Activated CD8-positive, alpha-beta memory T cell treated with anti-CD3 and anti-CD28 coated beads for 4 hours (primary cell): ENCODE measurements at regions not wholly inside any gene's neighbourhood (a gene's known extent, or its start where the extent isn't known, plus 50 kb on each side); places are given as distances from the start of the nearest gene placed in this dataset.

Source experiments
- DNase-seq, 2 donors: peaks; one replicate each; pipeline ENCODE4 v3.0.0-alpha.2; 2020; ENCODE audit warnings: low read depth in 2 of 2

- DNase-seq, result no peak
Measured at GRCh38 chr6:169852504-169853195, 101.2 kb downstream of the ERMARD start.

GRCh38 chr6:169851641-169852503 is 100.5 kb downstream of the ERMARD start:
- no peak for DNase-seq

- no peak for DNase-seq
Measured at GRCh38 chr6:169850746-169851145, 99.3 kb downstream of the ERMARD start.

- no peak for DNase-seq
Measured at GRCh38 chr6:169850154-169850553, 98.7 kb downstream of the ERMARD start.

- DNase-seq, result no peak
Measured at GRCh38 chr6:169849396-169849795, 98.0 kb downstream of the ERMARD start.

GRCh38 chr6:169848946-169849345 is 97.5 kb downstream of the ERMARD start:
- DNase-seq, result no peak

- DNase-seq, result no peak
Measured at GRCh38 chr6:169847901-169848311, 96.5 kb downstream of the ERMARD start.

- DNase-seq, result no peak
Measured at GRCh38 chr6:169847141-169847674, 95.8 kb downstream of the ERMARD start.

GRCh38 chr6:169846286-169847056 is 95.0 kb downstream of the ERMARD start:
- DNase-seq, result no peak

- no peak for DNase-seq
Measured at GRCh38 chr6:169845426-169846285, 94.2 kb downstream of the ERMARD start.

- no peak for DNase-seq
Measured at GRCh38 chr6:169844946-169845345, 93.5 kb downstream of the ERMARD start.

- no peak for DNase-seq
Measured at GRCh38 chr6:169843991-169844390, 92.6 kb downstream of the ERMARD start.

- no peak for DNase-seq
Measured at GRCh38 chr6:169843110-169843509, 91.7 kb downstream of the ERMARD start.

- no peak for DNase-seq
Measured at GRCh38 chr6:169841907-169842606, 90.6 kb downstream of the ERMARD start.

- no peak for DNase-seq
Measured at GRCh38 chr6:169841251-169841650, 89.8 kb downstream of the ERMARD start.

GRCh38 chr6:169839898-169840631 is 88.6 kb downstream of the ERMARD start:
- no peak for DNase-seq

- no peak for DNase-seq
Measured at GRCh38 chr6:169839493-169839892, 88.1 kb downstream of the ERMARD start.

- no peak for DNase-seq
Measured at GRCh38 chr6:169839029-169839481, 87.6 kb downstream of the ERMARD start.

- no peak for DNase-seq
Measured at GRCh38 chr6:169838346-169839028, 87.1 kb downstream of the ERMARD start.
